Esophagus squamous epithelium (tissue), 4 donors: ENCODE measurements at regions not wholly inside any gene's neighbourhood (a gene's known extent, or its start where the extent isn't known, plus 50 kb on each side); places are given as distances from the start of the nearest gene placed in this dataset.

Source experiments
- CTCF ChIP-seq, 6 experiments: fragments of 450-650 bp in 4 of 6; fragments of 200-600 bp in 2 of 6; sonication (generic) in 2 of 6; IDR thresholded peaks; one replicate each; pipeline ENCODE4 v1.5.1; 2016 to 2019; ENCODE audit warnings: antibody characterized with exemption in 6 of 6, mild to moderate bottlenecking in 4 of 6, moderate library complexity in 4 of 6
- POLR2A ChIP-seq, 4 donors: fragments of 450-650 bp; IDR thresholded peaks; one replicate each; pipeline ENCODE4 v1.6.1; 2017; ENCODE audit warnings: antibody characterized with exemption in 4 of 4, mild to moderate bottlenecking in 4 of 4, moderate library complexity in 3 of 4

GRCh38 chr10:80708185-80708584 lies 170.5 kb downstream of the SH2D4B start:
- TF ChIP-seq CTCF (IDR thresholded peaks at IDR 0.05): no peak
- TF ChIP-seq POLR2A (IDR thresholded peaks at IDR 0.05): no peak
